ENCODE measurements at regions not wholly inside any gene's neighbourhood (a gene's known extent, or its start where the extent isn't known, plus 50 kb on each side); places are given as distances from the start of the nearest gene placed in this dataset.

- Mint-ChIP-seq H3K4me1 (ENCODE audit: low read depth, unreplicated experiment) (peaks cover 73% of the 10 kb centered on the region), H3K36me3 (ENCODE audit: insufficient read depth, unreplicated experiment) (peaks cover 17% of the 10 kb centered on the region), H3K9me3 (ENCODE audit: low read depth, unreplicated experiment) (no peaks in the 10 kb centered on the region), H3K27me3 (ENCODE audit: unreplicated experiment) (no peaks in the 10 kb centered on the region), H3K27ac (ENCODE audit: unreplicated experiment) (no peak overlapping the region), H3K4me3 (ENCODE audit: low read depth, unreplicated experiment) (no peak overlapping the region)
- BruUV-seq (replicated peaks), result no TSS peak
- CTCF ChIA-PET, result no interaction called here
- intact Hi-C loops (cut with micrococcal nuclease; ENCODE audit: unreplicated experiment), result loop anchor here (10.0 kb wide), 1 partner anchor 153 kb away; the partner anchor contains the start of gene FGGY
- no peak for DNase-seq
- TF ChIP-seq CTCF (IDR thresholded peaks at IDR 0.05; ENCODE audit: unreplicated experiment), result no peak
Measured at GRCh38 chr1:59141267-59141863, 155.5 kb upstream of the FGGY start.

- intact Hi-C loops (cut with micrococcal nuclease; ENCODE audit: unreplicated experiment), result loop anchor here (2.0 to 10.0 kb wide), 3 partner anchors 30 to 358 kb away; partner anchors contain the start of genes FGGY and JUN
- no peak for TF ChIP-seq CTCF (IDR thresholded peaks at IDR 0.05; ENCODE audit: unreplicated experiment)
- Mint-ChIP-seq H3K27ac (ENCODE audit: unreplicated experiment) (peak overlapping the region; percentile 84), H3K9me3 (ENCODE audit: low read depth, unreplicated experiment) (no peaks in the 10 kb centered on the region), H3K36me3 (ENCODE audit: insufficient read depth, unreplicated experiment) (peaks cover 22% of the 10 kb centered on the region), H3K4me1 (ENCODE audit: low read depth, unreplicated experiment) (peaks cover 69% of the 10 kb centered on the region), H3K4me3 (ENCODE audit: low read depth, unreplicated experiment) (peak overlapping the region; percentile 12), H3K27me3 (ENCODE audit: unreplicated experiment) (no peaks in the 10 kb centered on the region)
- DNase-seq, result no peak
- CTCF ChIA-PET, result interaction anchor here (0.6 to 1.5 kb wide), 2 partner anchors 10 to 155 kb away, joined by 3 to 6 read pairs; no protein-coding TSS in a partner anchor
- no TSS peak for BruUV-seq (replicated peaks)
Measured at GRCh38 chr1:59142311-59143132, 154.4 kb upstream of the FGGY start.

GRCh38 chr1:59143133-59143487 lies 153.8 kb upstream of the FGGY start:
- Mint-ChIP-seq H3K9me3 (ENCODE audit: low read depth, unreplicated experiment) (no peaks in the 10 kb centered on the region), H3K27ac (ENCODE audit: unreplicated experiment) (peak overlapping the region; percentile 84), H3K36me3 (ENCODE audit: insufficient read depth, unreplicated experiment) (peaks cover 22% of the 10 kb centered on the region), H3K27me3 (ENCODE audit: unreplicated experiment) (no peaks in the 10 kb centered on the region), H3K4me1 (ENCODE audit: low read depth, unreplicated experiment) (peaks cover 68% of the 10 kb centered on the region), H3K4me3 (ENCODE audit: low read depth, unreplicated experiment) (peak overlapping the region; percentile 12)
- CTCF ChIA-PET, result interaction anchor here (0.6 to 1.5 kb wide), 3 partner anchors 10 to 154 kb away, joined by 3 to 6 read pairs (median 3); no protein-coding TSS in a partner anchor
- no TSS peak for BruUV-seq (replicated peaks)
- peak; percentile 68 for DNase-seq
- no peak for TF ChIP-seq CTCF (IDR thresholded peaks at IDR 0.05; ENCODE audit: unreplicated experiment)
- intact Hi-C loops (cut with micrococcal nuclease; ENCODE audit: unreplicated experiment), result loop anchor here (2.0 to 10.0 kb wide), 3 partner anchors 30 to 358 kb away; partner anchors contain the start of genes FGGY and JUN

GRCh38 chr1:59143811-59144210 lies 153.1 kb upstream of the FGGY start:
- no peak overlapping the region for H3K4me3 Mint-ChIP-seq (ENCODE audit: low read depth, unreplicated experiment)
- H3K27ac Mint-ChIP-seq (ENCODE audit: unreplicated experiment), result peak overlapping the region; percentile 84
- peaks cover 60% of the 10 kb centered on the region for H3K4me1 Mint-ChIP-seq (ENCODE audit: low read depth, unreplicated experiment)
- H3K9me3 Mint-ChIP-seq (ENCODE audit: low read depth, unreplicated experiment), result no peaks in the 10 kb centered on the region
- intact Hi-C loops (cut with micrococcal nuclease; ENCODE audit: unreplicated experiment), result loop anchor here (2.0 to 10.0 kb wide), 3 partner anchors 31 to 359 kb away; partner anchors contain the start of genes FGGY and JUN
- DNase-seq, result no peak
- CTCF ChIA-PET, result interaction anchor here (1.5 kb wide), 1 partner anchor 11 kb away, joined by 3 read pairs; no protein-coding TSS in a partner anchor
- no peaks in the 10 kb centered on the region for H3K27me3 Mint-ChIP-seq (ENCODE audit: unreplicated experiment)
- TF ChIP-seq CTCF (IDR thresholded peaks at IDR 0.05; ENCODE audit: unreplicated experiment), result no peak
- no TSS peak for BruUV-seq (replicated peaks)
- peaks cover 22% of the 10 kb centered on the region for H3K36me3 Mint-ChIP-seq (ENCODE audit: insufficient read depth, unreplicated experiment)

Data from Calu3 (cell line).